HG03108 (cell line): ENCODE measurements at regions not wholly inside any gene's neighbourhood (a gene's known extent, or its start where the extent isn't known, plus 50 kb on each side); places are given as distances from the start of the nearest gene placed in this dataset.

Experiments used
- ATAC-seq: cut with Tn5 transposase; IDR thresholded peaks from one replicate; pipeline ENCODE4 v1.9.1; 2021; ENCODE audit warnings: moderate library complexity; ENCODE audit not compliant: unreplicated experiment

DNA sequence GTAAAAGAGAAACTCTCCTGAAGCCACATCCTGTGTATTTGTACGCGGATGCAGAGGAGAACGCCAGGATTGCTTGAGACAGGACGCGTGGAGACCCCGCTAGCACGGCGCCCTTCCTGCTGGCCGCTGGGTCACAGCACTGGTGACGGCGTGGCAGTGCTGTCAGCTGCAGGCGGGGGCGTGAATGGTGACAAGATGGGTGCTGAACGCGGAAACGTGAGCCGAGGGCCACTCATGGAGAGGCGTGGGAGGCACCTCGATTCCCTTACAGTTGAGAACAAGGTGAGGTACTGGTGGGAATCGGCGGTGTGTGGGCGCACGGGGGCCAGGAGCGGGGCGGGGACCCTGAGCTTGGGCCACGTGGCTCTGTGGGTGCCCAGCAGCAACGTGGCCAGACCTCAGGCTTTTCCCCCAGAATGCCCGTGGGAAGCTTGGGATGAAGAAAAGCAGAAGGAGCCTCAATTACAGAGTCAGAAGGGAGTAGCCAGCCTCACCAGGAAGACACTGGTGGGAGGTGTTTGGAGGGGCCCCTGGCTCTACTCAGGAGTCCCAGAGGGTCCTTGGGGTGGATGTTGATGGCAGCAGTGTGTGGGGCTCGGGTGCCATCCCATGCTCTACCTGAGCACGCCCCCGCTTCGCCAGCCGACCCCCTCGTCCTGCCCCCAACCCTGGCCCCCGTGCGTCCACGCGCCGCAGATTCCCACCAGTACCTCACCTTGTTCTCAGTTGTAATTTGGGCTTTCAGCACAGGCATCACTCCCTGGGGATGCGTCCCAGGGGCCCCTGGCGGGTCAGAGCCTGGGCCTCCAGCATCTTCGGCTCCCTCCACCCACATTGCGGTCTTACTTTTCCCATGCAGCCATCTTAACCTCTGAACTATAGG lies 208.4 kb upstream of the TCERG1L start:
- no peak for ATAC-seq

DNA sequence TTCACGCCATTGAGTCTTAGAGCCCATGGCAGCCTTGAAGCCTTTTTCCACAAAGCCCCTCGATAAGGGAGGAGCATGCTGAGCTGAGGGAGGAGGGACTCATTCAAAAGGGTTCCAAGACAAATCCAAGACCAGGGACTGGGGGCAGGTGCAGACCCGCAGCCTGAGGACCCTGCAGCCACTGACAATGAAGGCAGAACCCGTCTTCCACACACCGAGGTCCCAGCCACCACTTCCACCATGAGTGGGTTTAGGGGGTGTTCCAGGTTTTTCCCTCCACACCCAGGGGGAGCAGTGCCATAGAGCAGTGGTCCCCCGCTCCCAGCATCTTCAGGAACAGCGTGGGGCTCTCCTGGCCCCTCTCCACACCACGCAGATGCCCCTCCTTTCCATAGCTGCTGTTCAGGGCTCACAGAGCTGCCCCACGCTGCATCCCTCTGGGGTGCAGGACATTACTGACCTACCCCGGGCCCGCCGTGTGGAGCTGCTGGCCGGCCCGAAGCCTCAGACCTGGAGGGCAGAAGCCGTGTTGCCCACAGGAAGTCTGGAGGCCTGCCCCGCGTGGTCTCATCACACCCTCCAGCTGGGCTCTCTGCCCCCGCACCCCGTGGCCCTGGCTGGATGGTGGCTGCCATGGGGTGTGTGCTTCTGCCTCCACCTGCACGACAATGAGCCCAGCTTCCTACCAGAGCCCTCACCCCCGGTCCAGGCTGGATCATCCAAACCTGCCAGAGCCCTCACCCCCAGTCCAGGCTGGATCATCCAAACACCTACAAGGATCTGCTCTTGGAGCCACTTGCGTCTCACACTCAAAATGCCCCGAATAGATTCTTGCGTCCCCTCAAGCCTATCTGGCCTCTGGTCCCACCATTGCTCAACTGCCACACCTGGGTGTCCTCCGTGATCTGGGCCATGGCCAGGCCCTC lies 220.0 kb upstream of the TCERG1L start:
- no peak for ATAC-seq

DNA sequence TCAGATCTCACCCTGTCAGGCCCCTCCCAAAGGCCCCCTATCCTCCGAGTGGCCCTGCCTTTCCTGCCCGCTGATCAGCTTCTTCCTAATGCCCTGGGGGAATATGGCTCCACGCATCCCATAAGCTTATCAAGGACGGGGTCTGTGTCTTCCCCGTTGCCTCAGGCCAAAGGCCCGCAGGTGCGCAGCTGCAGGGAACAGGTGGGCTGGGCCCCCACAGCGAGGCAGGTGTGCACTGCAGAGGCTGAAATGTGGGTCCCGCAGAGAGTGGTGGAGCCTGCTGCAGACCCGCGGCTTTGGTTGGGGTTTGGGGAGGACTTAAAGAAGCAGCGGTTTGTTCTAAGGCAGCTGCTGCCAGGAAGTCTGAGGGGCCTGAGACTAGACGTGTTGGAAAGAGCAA lies 220.8 kb upstream of the TCERG1L start:
- no peak for ATAC-seq

DNA sequence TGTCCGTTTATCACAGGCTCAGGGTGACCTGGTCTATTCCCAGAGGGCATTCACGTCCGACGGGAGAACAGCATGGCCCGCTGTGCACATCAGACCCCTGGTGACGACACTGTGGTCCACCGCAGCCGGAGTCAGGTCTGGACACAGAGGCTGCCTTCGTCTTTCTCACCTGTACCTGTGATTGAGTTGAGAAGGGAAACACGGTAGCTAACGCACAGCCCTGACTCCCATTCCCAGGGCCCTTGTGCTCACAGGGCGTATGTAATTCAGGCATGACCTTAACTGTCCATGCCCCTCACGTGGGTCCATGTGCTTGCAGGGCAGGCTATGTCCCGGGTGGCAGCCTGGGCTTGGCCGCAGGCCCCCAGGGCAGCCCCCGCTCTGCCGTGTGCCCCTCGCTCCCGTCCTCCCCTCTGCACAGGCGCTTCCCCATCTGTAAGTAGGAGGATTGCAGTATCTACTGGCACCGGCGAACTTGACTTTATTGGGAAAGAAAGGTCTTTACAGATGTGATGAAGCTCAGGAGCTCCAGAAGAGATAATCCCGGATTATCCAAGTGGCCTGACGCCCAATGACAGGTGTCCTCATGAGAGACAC lies 221.3 kb upstream of the TCERG1L start:
- no peak for ATAC-seq

DNA sequence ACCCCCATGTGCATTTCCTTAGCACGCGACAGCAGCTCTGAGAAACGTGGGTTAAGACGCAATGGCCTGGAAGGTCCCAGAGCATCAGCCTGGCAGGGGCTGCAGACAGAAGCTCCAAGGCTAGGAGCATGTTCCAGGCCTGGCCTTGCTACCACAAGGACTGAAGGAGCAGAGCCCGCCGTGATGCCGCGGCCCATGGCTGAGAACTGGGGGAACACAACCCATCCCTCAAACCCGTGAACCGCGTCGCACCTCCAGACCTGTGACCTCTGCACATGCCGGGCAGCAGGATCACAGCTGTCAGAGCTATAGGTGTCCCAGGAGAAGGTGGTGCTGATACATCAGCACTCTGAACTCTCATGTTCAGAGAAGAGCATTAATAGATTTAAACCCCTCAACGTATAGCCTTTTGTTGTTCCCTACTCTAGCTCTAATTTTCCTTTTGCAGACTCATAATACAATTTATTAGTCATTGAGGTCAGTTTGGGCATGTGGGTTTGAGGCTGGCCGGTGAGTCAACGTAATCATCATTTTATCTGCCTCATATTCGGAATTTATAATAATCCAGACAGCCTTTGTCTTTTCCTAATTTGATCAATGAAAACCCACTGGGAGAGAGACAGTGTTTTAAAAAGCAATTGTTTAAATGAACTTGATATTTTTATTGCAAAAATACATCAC lies 222.5 kb upstream of the TCERG1L start:
- no peak for ATAC-seq

DNA sequence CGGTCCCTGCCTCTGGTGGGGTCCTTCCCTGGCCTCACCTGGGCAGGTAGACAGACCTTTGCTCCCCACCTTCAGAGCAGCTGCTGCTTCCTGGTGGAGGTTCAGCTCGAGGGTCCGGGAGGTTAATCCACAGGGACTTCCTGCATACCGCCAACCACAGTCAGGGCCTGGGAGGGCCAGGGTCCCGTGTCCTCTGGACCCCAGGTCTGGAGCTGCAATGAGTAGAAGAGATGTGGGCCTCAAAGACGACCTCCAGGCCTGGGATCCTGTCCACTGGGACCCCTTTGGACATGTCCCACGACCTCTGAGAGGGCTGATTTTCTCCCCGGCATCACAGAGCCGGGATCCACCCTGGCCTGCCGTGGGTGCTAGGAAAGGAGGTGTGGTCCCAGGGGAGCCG lies 223.3 kb upstream of the TCERG1L start:
- ATAC-seq: no peak

DNA sequence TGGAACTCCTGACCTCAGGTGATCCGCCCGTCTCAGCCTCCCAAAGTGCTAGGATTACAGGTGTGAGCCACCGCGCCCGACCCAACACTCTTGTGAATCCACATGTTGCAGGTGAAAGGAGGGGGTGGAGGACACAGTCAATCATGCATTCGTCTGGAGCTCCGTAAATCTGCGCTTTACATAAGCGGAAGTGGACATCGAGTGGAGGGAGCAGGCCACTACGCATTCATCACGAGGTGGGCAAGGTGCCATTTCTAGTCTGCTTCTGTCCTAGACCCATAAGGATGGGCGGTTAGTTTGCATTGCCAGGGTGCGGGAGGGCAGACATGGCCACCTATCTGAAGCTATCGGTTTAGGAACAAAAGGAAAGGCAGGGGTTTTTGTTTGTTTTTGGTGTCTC lies 225.2 kb upstream of the TCERG1L start:
- ATAC-seq: no peak

DNA sequence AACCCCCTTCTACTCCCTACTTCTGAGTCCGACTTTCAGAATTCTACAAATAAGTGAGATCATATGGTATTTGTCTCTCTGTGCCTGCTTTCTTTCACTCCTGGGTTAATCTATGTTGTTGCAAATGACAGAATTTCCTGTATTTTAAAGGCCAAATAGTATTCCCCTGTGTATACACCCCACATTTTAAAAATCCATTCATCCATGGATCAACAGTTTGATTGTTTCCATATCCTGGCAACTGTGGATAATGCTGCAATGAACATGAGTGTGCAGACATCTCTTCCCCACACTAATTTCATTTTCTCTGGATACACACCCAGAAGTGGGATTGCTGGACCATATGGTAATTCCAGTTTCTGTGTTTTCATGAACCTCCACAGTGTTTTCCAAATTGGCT lies 225.8 kb upstream of the TCERG1L start:
- no peak for ATAC-seq

DNA sequence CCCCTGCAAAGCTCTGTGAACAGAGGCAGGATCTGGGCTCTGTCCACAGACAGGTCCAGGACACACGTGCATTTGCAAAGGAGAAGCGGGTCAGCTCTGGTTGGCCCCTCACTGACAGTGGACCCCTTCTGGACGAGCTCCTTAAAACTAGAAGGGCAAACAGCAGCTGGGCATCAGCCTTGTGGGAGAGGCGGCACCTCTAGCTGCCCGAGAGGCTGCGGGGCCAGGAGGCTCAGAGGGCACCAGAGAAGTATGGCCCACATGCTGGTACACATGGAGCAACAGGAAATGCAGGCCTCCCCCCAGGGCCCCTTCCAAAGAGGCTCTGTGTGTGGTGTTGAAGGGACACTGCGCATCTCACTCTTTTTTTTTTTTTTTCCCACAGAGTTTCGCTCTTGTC lies 233.0 kb upstream of the TCERG1L start:
- no peak for ATAC-seq

DNA sequence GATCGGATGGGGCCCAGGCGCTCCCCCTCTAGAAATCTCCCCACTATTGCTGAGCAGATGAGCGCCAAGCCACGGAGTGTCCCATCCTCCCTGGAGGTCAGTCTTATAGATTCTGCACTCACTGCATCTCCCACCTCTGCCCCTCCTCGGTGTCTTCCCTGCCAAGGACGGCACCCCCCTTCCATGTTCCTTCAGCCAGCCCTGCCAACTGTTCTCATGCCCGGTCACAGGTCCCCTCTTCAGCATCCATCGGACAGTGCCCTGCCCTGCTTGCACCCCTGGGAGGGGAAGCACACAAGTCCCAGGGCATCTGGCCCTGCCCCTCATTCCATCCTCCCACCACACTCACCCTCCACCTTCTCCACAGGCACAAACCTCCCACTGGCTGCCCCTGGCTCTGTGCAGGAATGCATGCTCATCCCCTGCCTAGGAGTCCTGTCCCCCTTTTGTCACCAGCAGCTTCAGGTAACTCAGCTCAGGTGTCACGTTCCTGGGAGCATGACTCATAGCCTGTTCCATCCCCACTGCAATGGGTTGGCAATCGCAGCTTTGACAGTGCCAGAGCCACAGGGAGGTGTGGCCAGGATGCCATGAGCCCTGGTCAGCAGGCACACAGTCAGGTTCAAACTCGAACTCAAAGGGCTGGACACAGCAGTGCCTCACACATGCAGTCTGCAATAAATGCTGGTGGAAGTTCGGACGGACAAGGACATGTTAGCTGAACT lies 234.7 kb upstream of the TCERG1L start:
- no peak for ATAC-seq

DNA sequence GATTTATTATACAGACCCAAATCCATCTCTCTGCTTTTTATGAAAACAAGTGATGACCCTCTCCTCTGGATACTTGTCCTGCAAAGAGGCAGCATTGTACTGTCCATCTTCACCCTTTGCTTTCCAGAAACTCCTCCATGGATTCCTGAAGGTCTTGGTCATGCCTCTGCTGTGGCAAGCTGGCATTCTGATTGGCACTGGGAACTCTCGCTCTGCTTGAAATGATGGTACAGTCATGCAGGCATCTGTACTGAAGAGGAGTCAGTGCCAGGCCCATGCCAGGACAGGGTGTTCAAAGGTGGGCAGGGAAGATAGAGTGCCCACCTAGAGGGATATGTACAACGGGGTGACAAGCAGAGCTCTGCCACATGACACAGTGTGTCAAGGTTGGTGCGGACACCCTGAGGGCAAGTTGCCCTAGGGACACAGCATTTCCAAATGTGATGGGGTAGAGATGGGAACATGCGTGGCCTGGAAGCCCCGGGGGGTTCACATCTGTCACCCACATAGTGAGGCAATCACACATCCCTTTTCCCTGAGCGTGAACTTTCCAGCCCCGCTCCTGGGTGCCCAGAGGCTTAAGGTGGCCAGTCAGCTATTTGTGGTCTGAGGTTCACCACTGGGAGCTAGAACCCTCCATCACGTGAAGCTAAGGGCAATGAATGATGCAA lies 235.7 kb upstream of the TCERG1L start:
- ATAC-seq: no peak

DNA sequence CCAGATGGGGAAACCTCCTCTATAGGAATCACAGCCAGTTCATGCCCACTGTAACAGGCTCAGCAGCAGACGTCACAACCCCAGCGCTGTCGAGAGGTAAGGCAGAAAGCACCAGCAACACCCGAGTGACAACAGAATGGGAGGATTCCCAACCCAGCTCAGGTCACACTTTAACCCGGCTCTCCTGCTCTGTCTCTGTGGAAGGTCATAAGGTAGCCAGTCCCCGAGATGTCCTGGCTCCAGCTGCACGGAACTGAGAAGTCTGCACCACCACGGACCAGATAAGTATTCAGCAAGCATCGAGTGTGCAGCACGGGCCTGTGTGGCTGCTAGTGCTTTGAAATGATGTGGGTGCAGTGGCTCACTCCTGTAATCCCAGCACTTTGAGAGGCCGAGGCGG lies 236.7 kb upstream of the TCERG1L start:
- no peak for ATAC-seq

DNA sequence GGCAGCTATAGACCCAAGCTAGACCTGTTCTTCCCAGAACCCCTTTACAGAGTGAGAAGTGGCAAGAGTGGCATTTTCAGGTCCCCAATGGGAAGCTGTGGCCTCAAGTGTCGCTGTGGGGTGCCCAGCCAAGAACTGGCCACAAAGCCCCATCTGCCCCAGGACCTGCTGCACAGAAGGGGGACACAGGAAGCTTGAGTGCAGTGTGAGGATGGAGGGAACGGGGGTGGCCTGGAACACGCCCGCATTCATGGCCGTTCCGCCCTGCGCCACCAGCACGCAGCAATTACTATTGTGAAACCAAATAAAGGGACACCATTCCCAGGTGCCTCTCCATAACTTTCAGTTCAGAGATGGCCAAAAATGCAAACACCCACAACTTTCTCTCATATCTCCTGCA lies 237.6 kb upstream of the TCERG1L start:
- ATAC-seq: no peak

DNA sequence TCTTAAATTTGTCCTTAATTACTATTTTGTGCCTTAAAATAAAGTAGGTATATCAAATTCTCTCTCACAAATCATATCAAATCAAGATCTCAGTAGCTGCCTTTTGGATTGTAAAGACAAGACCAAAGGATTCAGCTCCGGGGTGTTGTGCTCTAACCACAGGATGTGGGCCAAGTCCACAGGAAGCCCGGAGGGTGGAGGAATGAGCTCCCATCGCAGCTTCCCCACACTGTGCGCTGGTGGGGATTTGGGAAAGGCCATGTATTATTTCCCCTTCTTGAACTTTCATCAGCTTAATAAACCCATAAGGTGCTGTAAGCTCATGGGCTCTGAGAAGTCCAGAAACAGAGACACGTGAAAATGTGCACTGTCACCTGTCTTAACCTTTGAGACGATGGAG lies 241.6 kb upstream of the TCERG1L start:
- no peak for ATAC-seq

DNA sequence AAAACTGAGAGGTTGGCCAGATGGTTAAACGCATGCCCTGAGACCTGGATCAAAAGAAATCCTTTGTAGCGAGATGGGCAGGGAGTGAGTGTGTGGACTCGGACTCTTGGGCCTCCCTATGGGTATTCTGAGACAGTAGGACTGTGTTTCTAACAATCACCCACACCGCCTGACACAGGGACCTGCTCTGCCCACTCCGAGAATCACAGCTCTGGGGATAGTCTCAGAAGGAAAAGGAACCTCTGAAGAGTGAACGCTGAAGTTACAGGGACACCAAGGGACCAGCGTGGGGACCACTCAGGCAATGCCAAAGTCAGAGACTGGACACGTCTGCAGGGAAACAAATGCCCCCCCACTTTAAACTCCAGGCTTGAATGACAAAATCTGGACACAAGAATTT lies 242.1 kb upstream of the TCERG1L start:
- no peak for ATAC-seq

DNA sequence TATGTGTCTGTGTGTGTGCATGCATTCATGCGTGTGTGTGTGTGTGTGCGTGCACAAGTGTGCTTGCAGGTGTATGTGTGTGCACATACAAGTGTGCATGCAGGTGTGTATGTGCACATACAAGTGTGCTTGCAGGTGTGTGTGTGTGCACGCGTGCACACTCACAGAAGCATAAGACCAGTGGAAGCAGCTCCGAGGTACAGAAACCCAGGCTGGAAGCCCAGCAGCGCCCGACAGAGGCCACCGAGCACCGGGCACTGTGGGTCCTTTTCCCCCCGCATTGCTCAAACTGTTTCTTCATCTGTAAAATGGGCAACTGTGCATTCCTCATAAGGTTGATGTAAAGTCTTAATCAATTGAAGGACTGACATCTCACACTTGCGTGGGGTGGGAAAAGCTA lies 243.3 kb upstream of the TCERG1L start:
- ATAC-seq: no peak

DNA sequence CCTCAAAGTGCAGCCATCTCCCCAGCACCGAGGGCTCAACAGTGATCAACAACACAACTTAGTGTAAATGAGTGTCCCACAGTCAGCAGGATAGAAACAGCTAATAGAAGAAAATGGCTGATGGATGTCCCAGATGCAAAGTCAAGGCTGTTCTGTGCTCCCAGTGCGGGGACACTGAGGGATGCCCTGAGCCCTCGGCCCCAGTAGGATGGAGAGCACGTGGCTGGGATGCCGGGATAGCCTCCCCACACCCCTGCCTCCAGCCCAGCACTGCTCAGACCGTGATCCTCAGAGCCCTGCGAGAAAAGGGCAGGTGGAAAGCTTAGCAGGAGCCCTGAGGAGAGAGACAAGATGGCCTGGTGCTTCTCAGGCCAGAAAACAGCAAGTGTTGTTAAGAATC lies 243.9 kb upstream of the TCERG1L start:
- no peak for ATAC-seq

DNA sequence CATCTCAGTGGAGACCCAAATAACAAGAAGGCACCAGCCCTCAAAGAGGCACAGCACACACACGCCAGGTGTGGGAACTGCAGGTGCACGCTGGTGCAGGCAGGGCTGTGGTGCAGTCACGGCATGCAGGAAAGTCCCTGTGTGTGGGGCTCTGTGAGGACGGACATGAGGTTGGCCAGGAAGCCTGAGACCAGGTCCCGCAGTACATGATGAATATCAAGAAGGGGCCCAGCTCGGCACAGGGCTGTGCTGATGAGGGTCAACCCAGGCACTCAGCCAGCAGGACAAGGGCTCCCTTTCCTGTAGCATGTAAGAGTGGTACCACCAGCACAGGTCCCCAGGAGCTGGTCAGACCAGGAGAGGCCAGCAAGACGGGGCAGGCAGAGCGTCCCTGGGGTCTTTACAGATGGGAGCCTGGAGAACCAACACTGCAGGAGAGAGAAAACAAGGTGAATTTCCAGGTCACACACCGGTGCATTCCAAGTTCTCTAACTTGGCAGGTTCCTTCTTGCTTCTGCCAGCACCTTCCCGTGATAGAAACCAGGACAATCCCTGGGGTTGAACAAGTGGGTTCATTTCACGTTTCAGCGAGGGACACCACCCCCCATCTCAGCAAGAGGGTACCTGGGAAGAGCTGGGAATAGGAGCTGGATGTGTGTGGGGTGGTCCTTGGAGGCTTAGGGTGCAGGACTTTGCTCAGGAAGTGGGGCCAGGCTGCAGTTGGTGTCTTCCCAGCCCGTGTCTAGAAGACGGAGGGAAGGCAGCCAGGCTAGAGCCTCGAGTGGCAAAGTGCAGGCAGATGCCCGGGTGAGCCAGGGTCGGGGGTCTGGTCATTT lies 244.8 kb upstream of the TCERG1L start:
- no peak for ATAC-seq

DNA sequence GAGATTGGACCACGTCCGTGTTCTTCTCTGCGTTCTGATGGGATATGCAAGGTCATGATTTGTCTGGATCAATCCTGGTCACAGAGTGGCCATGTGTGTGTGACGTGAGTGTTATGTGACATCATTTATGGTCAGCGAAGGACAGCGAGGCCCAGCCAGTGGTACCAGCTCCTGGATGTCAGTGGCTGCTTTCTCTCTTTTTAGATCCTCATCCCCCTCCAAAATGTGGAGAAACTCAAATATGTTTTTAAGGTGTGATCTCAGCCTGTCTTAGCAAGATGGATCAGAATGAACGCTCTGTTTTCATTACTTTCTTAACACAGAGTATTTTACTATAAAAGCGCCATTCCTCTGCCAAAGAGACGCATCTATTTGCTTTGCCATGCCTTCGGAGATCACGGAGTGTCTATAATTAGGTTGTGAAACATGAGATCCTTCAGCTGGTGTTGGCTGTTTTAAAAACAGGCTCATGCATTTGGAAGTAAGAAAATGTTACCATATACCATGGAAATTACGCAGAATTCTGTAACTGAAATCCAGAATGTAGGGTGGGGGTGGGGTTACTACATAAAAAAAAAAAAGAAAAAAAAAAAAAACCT lies 245.5 kb upstream of the TCERG1L start:
- ATAC-seq: no peak
